ENCODE measurements at regions not wholly inside any gene's neighbourhood (a gene's known extent, or its start where the extent isn't known, plus 50 kb on each side); places are given as distances from the start of the nearest gene placed in this dataset.

- no peak for DNase-seq
These were observed 90.4 kb downstream of the NUP35 start for GRCh38 chr2:183214680-183215079.

- DNase-seq = no peak
These were observed 91.7 kb downstream of the NUP35 start for GRCh38 chr2:183215917-183216316.

- DNase-seq = no peak
These were observed 95.6 kb downstream of the NUP35 start for GRCh38 chr2:183219888-183220287.

DNA sequence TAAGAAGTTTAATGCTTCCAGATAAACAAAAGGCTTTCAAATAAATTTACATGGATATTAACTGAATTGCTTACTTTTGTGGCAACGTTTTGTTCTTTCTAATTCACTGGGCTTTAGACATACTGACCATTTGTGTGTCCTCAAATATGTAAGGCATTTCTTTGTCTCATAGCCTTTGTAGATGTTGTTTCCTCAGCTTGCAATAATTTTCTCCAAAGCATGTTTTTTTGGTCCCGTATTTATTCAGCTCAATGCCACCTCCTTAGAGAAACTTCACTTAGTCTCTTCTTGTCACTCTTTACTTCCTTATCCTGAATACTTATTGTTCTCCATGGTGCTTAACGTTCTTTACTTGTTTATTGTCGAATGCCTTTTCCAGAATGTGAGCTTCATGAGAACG, 98.5 kb downstream of the NUP35 start:
- DNase-seq = no peak

DNA sequence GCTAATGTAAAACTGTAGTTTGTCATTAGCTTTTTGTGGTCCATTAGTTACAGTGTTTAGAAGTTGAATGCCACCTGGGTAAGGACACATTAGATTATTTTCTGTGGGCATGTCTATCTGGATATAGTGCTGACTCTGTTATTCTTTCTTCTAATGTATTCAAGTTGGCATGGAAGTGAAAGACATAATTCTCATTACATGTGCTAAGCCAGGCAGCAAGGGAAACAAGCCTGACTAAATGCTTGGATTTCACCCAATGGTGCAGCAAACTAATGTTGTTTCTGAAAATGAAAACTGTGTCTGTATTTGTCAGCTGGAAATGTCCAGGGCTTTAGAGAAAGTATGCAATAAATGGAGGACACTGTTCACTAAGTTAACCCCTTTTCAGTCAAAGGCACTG, 100.7 kb downstream of the NUP35 start:
- no peak for DNase-seq

GRCh38 chr2:183227176-183227575, 102.9 kb downstream of the NUP35 start:
- no peak for DNase-seq

DNA sequence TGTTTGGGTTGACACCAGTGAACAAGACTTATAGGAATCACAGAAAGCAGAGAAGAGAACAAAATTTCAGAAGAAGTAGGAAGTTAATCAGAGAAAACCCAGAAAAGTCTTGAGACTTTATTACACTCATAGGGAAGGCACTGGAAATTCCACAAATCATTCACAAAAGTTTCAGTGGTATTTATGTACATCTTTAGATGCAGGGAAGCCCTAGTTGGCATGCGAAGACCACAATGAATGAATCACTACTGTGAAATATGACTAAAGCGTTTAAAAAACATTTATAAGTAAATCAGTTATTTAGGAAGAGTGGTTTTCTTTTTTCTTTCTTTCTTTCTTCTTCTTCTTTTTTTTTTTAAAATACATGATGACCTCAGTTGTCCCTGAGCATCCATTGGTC, 105.1 kb downstream of the NUP35 start:
- no peak for DNase-seq

- DNase-seq = no peak
These were observed 108.1 kb downstream of the NUP35 start for GRCh38 chr2:183232161-183232865.

- no peak for DNase-seq
These were observed 118.7 kb downstream of the NUP35 start for GRCh38 chr2:183242937-183243336.

- DNase-seq = no peak
These were observed 119.5 kb downstream of the NUP35 start for GRCh38 chr2:183243758-183244157.

DNA sequence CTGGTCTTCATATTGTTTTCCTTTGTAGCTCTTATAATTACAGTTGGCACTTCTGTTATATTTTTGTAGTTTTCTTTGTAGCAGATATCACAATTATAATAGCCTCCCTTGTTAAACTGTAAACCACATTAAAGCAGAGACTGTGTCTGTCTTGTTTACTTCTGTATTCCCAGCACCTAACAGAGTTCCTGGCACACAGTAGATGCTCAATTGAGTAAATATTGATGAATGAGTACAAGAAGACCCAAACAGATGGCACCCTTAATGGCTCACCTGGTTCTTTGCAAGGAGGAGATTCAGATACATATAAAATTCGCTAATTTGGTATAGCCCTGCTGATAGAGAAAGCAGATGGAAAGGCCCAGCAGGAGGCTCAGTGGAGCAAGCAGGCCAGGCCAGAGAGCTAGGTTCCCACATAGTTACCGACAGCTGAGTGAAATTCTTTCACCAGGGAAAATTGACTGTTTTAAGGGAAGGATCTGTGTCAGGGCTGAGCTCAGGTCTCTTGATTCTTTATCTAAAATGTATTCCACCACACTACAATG, 120.1 kb downstream of the NUP35 start:
- no peak for DNase-seq

- DNase-seq = no peak
These were observed 124.8 kb downstream of the NUP35 start for GRCh38 chr2:183248866-183249567.

DNA sequence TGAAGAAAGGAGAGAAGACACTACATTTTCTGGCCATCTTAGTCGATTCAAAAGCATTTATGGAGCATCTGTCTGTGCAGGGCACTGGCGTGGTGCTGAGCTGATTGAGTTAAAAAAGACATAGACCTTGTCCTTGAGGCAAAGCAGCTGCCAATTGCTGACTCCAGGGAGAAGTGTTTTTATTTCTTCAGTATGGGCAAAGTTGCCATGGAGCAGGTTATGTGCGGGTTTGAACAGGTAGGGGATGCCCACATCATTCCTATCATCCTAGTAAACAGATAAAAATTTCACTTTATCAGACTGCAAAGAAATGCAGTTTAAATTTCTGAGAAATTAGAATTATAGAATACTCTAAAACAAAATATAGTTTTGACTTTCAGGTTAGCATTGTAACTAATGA, 125.8 kb downstream of the NUP35 start:
- DNase-seq = no peak

DNA sequence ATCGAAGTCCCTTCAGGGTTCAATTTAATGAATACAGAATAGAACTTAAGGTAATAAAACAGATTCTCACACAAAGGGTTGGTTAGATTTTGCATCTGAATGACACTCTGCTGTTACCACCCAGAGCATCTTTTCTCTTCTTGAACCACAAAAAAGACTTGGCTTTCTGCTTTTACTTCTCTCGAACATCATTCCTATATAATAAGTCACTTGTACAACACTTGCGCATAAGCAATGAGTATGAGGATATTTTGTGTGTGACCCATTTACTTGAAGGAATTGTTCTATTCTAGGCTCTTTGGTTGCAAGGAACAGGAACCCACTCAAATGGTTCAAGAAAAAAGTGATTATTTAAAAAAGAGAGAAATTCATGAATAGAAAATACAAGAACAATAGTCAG, 126.2 kb downstream of the NUP35 start:
- no peak for DNase-seq

DNA sequence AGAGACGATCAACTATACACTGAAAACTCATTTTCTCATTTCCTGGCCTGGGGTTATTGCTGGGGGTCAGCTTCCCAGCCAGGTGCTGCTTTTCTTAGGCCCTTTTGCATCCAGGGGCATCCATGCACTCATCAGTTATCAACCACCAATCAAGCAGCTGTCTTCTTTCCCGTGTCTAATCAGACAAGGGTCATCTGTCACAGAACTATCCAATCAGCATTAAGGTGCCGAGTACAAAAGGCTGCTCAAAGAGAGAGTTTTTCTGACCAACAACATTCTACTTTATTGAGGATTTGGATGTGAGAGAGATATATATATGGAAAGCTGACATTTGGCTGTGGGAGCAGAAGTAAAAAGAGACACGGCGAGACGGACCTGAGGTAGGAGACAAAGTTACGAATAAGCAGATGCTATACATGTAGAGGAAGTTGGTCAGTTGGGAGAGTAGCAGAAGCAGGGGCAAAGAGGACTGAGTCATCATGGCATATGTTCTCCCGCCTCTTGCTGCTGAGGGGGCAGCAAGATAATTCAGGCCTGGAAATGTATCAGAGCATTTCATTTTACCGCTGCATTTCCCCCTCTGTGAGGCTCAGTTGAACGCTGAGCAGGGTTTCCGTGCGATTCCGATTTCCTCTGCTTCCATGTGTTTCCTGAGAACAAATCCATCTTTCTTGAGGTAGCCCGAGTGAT, 129.3 kb downstream of the NUP35 start:
- DNase-seq = no peak

DNA sequence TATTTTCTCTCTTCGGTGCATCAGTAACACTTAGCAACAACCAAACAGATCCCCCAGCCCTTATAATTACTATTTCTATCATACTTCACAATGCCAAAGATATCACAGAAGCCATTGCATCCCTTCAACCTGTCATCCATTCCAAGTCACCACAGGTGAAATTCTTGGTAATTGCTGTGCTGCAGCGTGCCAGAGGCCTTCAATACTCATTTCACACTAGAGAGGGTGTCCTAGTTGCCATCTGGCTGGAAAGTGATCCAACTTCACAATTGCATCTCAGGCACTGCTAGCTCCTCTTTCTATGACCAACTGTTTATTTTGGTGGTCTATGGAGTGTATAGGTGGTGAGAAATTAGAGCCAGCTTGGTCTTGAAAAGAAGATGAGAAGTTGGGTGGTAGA, 131.2 kb downstream of the NUP35 start:
- DNase-seq = no peak

DNA sequence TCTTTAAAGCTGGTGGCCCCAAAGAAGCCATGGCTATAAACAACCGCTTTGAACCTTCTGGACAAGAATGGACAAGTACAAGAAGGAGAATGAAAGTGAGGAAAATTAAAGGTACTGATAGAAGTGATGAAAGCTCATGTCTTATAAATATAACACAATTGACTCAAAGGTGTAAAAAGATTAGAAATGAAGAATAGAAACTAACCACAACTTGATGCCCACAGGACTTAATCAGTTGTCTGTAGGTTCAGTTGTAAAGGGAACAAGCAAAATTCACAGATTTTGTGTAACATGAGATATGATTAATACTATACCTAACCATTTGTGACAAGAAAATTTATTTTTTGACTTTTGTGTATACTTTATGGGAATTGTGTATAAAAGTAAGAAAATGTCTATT, 135.7 kb downstream of the NUP35 start:
- DNase-seq = no peak

DNA sequence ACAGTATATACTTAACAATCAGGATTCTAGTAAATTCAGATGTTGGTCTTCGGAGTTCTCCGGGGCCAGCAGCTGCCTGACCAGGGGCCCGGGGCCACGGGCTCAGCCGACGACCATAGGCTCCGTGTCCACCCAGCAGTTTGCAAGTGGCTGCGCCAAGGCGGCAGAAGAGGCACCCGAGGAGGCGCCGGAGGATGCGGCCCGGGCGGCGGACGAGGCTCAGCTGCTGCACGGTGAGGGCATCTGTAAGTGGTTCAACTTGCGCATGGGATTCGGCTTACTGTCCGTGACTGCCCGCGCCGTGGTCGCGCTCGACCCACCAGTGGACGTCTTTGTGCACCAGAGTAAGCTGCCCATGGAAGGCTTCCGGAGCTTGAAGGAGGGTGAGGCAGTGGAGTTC, 136.3 kb downstream of the NUP35 start:
- DNase-seq = no peak

DNA sequence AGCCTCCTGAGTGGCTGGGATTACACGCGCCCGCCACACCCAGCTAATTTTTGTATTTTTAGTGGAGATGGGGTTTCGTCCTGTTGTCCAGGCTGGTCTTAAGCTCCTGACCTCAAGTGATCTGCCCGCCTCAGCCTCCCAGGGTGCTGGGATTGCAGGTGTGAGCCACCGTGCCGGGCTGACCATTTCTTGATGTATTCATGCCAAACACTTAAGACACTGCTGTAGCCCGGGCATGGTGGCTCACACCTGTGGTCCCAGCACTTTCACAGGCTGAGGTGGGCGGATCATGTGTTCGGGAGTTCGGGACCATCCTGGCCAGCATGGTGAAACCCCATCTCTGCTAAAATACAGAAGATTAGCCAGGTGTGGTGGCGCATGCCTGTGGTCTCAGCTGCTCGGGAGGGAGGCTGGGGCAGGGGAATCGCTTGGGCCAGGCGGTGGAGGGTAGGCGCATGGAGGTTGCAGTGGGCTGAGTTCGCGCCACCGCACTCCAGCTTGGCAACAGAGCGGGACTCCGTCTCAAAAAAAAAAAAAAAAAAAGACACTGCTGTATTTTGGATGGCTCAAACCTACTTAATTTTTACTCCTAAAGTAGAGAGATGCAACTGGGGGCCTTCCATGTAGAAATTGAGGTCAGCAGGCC, 140.8 kb downstream of the NUP35 start:
- DNase-seq = no peak

DNA sequence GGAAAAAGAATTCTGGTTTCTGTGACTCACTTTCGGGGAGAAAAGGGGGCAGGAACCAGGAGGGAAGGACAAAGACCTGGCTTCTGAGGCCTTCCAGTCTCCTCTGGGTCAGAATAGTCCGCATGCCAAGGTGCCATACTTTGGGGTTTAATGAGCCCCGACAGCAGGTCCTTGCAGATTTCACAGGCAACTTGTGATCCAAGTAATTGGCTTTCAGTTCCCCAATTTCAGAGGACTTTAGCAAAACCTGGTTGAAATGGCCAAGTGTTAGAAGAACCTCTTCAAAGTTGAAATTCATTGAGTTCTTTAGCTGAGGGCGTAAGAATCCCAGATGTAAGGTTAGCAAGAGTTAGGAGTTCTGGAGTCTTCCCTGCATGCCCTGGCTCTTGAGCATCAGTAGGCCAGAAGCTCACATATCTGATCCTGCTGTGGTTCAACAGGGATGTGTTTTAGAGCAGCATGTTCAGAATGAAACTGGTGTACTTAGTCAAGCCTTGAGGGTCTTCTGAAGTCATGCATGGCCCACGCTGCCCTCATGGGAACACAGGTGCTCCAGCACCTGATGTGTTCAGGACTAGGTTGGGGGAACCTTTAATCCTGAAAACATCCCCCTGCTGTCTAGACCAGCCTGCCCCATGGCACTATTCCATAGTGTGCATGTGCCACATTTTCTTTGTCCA, 143.0 kb downstream of the NUP35 start:
- DNase-seq = no peak

GRCh38 chr2:183269956-183270355, 145.7 kb downstream of the NUP35 start:
- no peak for DNase-seq

DNA sequence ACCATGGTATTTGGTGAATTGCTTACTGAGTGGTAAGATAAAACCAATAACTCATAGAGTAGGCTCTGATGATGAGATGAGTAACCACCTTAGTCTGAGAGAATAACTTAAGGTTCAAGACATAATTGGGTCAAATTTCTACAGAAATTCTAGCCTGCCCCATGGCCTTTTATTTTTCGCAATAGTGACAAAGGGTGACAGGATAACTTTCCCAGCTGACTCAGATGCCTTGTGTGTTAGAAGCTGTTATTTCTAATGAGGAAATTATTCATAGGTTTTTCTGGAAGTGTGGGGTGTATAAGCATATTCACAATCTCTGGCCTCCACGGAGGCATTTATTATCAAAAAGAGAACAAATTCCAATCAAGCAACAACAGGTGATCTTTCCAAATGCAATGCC, 159.0 kb downstream of the NUP35 start:
- DNase-seq = no peak

DNA sequence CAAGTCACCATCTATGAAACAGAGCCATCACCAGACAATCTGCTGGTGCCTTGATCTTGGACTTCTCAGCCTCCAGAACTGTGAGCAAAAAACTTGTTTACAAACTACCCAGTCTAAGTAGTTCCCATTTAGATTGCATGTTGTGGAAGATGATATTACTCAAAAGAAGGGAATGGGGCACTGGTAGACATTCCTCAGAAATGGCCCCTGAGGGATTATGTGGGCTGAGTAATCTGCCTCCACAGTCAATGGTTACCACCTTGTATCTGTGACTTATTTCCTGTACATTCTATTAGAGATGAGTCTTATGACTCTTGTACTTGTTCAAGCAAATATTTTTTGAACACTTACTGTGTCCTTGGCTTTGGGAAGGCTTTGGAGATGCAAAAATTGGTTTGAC, 160.4 kb downstream of the NUP35 start:
- no peak for DNase-seq
